ENCODE measurements at regions not wholly inside any gene's neighbourhood (a gene's known extent, or its start where the extent isn't known, plus 50 kb on each side); places are given as distances from the start of the nearest gene placed in this dataset.
"Not testable (repeated sequence)": the region's sequence is repeated elsewhere in the genome, so short reads cannot be mapped to it uniquely, and the experiment has no call there.

GRCh38 chrX:7435822-7436221 lies 287.9 kb upstream of the PUDP start:
- no peak for DNase-seq (ENCODE audit: extremely low read depth in 1 of 11, low read depth in 9 of 11, low spot score in 4 of 11)

- DNase-seq (ENCODE audit: extremely low read depth in 1 of 11, low read depth in 9 of 11, low spot score in 4 of 11), result no peak
Measured at GRCh38 chrX:7432901-7433300, 284.9 kb upstream of the PUDP start.

GRCh38 chrX:7420717-7421116 lies 272.8 kb upstream of the PUDP start:
- no peak for DNase-seq (ENCODE audit: extremely low read depth in 1 of 11, low read depth in 9 of 11, low spot score in 4 of 11)

- no peak for DNase-seq (ENCODE audit: extremely low read depth in 1 of 11, low read depth in 9 of 11, low spot score in 4 of 11)
Measured at GRCh38 chrX:7414753-7415152, 266.8 kb upstream of the PUDP start.

GRCh38 chrX:7412840-7413239 lies 264.9 kb upstream of the PUDP start:
- no peak for DNase-seq (ENCODE audit: extremely low read depth in 1 of 11, low read depth in 9 of 11, low spot score in 4 of 11)

- DNase-seq (ENCODE audit: extremely low read depth in 1 of 11, low read depth in 9 of 11, low spot score in 4 of 11), result no peak
Measured at GRCh38 chrX:7409866-7410265, 261.9 kb upstream of the PUDP start.

- no peak for DNase-seq (ENCODE audit: extremely low read depth in 1 of 11, low read depth in 9 of 11, low spot score in 4 of 11)
Measured at GRCh38 chrX:7399373-7399772, 251.4 kb upstream of the PUDP start.

- no peak for DNase-seq (ENCODE audit: extremely low read depth in 1 of 11, low read depth in 9 of 11, low spot score in 4 of 11)
Measured at GRCh38 chrX:7390441-7390840, 242.5 kb upstream of the PUDP start.

GRCh38 chrX:7389576-7389975 lies 241.6 kb upstream of the PUDP start:
- DNase-seq (ENCODE audit: extremely low read depth in 1 of 11, low read depth in 9 of 11, low spot score in 4 of 11), result no peak

- DNase-seq (ENCODE audit: extremely low read depth in 1 of 11, low read depth in 9 of 11, low spot score in 4 of 11), result no peak
Measured at GRCh38 chrX:7385131-7385530, 237.2 kb upstream of the PUDP start.

GRCh38 chrX:7378406-7378805 lies 230.5 kb upstream of the PUDP start:
- no peak for DNase-seq (ENCODE audit: extremely low read depth in 1 of 11, low read depth in 9 of 11, low spot score in 4 of 11)

GRCh38 chrX:7372825-7373525 lies 225.0 kb upstream of the PUDP start:
- no peak for DNase-seq (ENCODE audit: extremely low read depth in 1 of 11, low read depth in 9 of 11, low spot score in 4 of 11)

- DNase-seq (ENCODE audit: extremely low read depth in 1 of 11, low read depth in 9 of 11, low spot score in 4 of 11), result no peak
Measured at GRCh38 chrX:7362111-7362510, 214.2 kb upstream of the PUDP start.

- DNase-seq (ENCODE audit: extremely low read depth in 1 of 11, low read depth in 9 of 11, low spot score in 4 of 11), result no peak
Measured at GRCh38 chrX:7351926-7352325, 204.0 kb upstream of the PUDP start.

GRCh38 chrX:7347465-7347864 lies 199.5 kb upstream of the PUDP start:
- DNase-seq (ENCODE audit: extremely low read depth in 1 of 11, low read depth in 9 of 11, low spot score in 4 of 11), result no peak

- no peak for DNase-seq (ENCODE audit: extremely low read depth in 1 of 11, low read depth in 9 of 11, low spot score in 4 of 11)
Measured at GRCh38 chrX:7346021-7346420, 198.1 kb upstream of the PUDP start.

GRCh38 chrX:7343181-7343580 lies 195.2 kb upstream of the PUDP start:
- DNase-seq (ENCODE audit: extremely low read depth in 1 of 11, low read depth in 9 of 11, low spot score in 4 of 11), result no peak

GRCh38 chrX:7335816-7336362 lies 187.9 kb upstream of the PUDP start:
- DNase-seq (ENCODE audit: extremely low read depth in 1 of 11, low read depth in 9 of 11, low spot score in 4 of 11), result not testable (repeated sequence)

- DNase-seq (ENCODE audit: extremely low read depth in 1 of 11, low read depth in 9 of 11, low spot score in 4 of 11), result no peak
Measured at GRCh38 chrX:7334253-7334935, 186.4 kb upstream of the PUDP start.

- DNase-seq (ENCODE audit: extremely low read depth in 1 of 11, low read depth in 9 of 11, low spot score in 4 of 11), result no peak
Measured at GRCh38 chrX:7330971-7331746, 183.2 kb upstream of the PUDP start.

Data from renal cortex interstitium (tissue), 11 donors.